Stimulated activated effector memory CD8-positive, alpha-beta T cell treated with anti-CD3 and anti-CD28 coated beads, Interleukin-12 subunit alpha, Interleukin-12 subunit beta, amount 100 ng/mL, for 72 hours (primary cell): ENCODE measurements at regions not wholly inside any gene's neighbourhood (a gene's known extent, or its start where the extent isn't known, plus 50 kb on each side); places are given as distances from the start of the nearest gene placed in this dataset.
"Not testable (repeated sequence)": the region's sequence is repeated elsewhere in the genome, so short reads cannot be mapped to it uniquely, and the experiment has no call there.

Source experiments
- ATAC-seq: fragments of 150-1000 bp; cut with Tn5 transposase; 2 replicates; pipeline ENCODE4 v1.10.0; 2021
- DNase-seq, 2 donors: peaks; one replicate each; pipeline ENCODE4 v3.0.0; 2021 to 2022; ENCODE audit warnings: low spot score in 2 of 2
- H3K27ac Mint-ChIP-seq: one replicate; pipeline ENCODE4 v1.8.0; 2022; ENCODE audit warnings: mild to moderate bottlenecking, mixed read lengths
- H3K36me3 Mint-ChIP-seq: one replicate; pipeline ENCODE4 v1.8.0; 2022; ENCODE audit warnings: mild to moderate bottlenecking, mixed read lengths
- H3K4me1 Mint-ChIP-seq: one replicate; pipeline ENCODE4 v1.8.0; 2022; ENCODE audit warnings: mixed read lengths
- H3K4me3 Mint-ChIP-seq: one replicate; pipeline ENCODE4 v1.8.0; 2022; ENCODE audit warnings: mild to moderate bottlenecking, mixed read lengths
- H3K9me3 Mint-ChIP-seq: one replicate; pipeline ENCODE4 v1.8.0; 2022; ENCODE audit warnings: mixed read lengths

DNA sequence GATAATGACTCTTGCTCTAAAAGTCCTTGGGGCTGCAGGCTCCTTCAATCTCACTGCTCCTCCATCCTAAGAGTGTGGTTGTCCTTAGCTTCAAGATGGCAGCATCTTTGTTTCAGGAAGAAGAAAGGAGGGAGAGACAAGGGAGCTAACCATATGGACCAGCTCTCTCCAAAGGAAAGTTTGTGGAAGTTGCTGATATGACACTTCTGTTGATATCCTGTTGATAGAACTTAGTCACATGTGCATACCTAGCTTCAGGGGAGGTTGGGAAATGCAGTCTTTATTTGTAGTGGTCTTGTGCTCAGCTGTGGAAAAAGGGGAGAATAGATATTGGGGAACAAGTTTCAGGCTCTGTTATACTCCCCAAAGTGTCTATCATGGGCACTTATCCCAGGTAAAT, 186.9 kb downstream of the GIPC2 start:
- ATAC-seq (no peak), DNase-seq (no peak)
- H3K27ac Mint-ChIP-seq, result no peak overlapping the region
- no peak overlapping the region for H3K4me3 Mint-ChIP-seq
- no peaks in the 10 kb centered on the region for H3K4me1 Mint-ChIP-seq
- no peaks in the 10 kb centered on the region for H3K36me3 Mint-ChIP-seq
- no peaks in the 10 kb centered on the region for H3K9me3 Mint-ChIP-seq

- no peak overlapping the region for H3K27ac Mint-ChIP-seq
- no peaks in the 10 kb centered on the region for H3K4me1 Mint-ChIP-seq
- no peak for DNase-seq
- H3K4me3 Mint-ChIP-seq, result no peak overlapping the region
- H3K9me3 Mint-ChIP-seq, result no peaks in the 10 kb centered on the region
- no peaks in the 10 kb centered on the region for H3K36me3 Mint-ChIP-seq
- no peak for ATAC-seq
Measured at GRCh38 chr1:78234496-78234895, 188.7 kb downstream of the GIPC2 start.

GRCh38 chr1:78236716-78237115, 190.9 kb downstream of the GIPC2 start:
- no peak overlapping the region for H3K27ac Mint-ChIP-seq
- ATAC-seq, result no peak
- no peak overlapping the region for H3K4me3 Mint-ChIP-seq
- H3K36me3 Mint-ChIP-seq, result no peaks in the 10 kb centered on the region
- H3K4me1 Mint-ChIP-seq, result no peaks in the 10 kb centered on the region
- no peaks in the 10 kb centered on the region for H3K9me3 Mint-ChIP-seq
- DNase-seq, result no peak

- no peaks in the 10 kb centered on the region for H3K9me3 Mint-ChIP-seq
- no peaks in the 10 kb centered on the region for H3K36me3 Mint-ChIP-seq
- no peak overlapping the region for H3K4me3 Mint-ChIP-seq
- no peak for ATAC-seq
- no peaks in the 10 kb centered on the region for H3K4me1 Mint-ChIP-seq
- no peak for DNase-seq
- H3K27ac Mint-ChIP-seq, result no peak overlapping the region
Measured at GRCh38 chr1:78237364-78237916, 191.7 kb downstream of the GIPC2 start.

DNA sequence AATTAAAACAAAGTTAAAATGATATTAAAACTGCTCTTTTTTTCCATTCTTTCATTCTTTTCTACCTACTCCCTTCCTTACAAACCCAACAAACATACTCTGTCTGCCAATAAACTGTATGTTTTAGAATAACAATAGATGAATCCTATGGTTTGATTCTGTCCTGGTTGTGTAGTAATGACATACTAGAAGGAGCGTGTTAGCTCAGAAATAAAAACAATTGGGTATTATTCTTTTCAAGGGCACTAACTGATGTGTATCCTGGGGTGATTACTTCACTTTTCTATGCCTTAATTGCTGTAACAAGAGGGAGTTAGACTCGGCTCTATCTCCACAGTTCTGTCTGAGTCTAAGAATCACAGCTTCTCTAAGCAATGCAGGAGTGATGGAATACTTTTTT, 194.4 kb downstream of the GIPC2 start:
- ATAC-seq, result no peak
- H3K4me3 Mint-ChIP-seq, result no peak overlapping the region
- H3K4me1 Mint-ChIP-seq, result no peaks in the 10 kb centered on the region
- H3K9me3 Mint-ChIP-seq, result no peaks in the 10 kb centered on the region
- no peak for DNase-seq
- no peak overlapping the region for H3K27ac Mint-ChIP-seq
- no peaks in the 10 kb centered on the region for H3K36me3 Mint-ChIP-seq

- Mint-ChIP-seq H3K9me3 (no peaks in the 10 kb centered on the region), H3K4me3 (no peak overlapping the region)
- ATAC-seq, result no peak
Measured at GRCh38 chr1:78240755-78241154, 195.0 kb downstream of the GIPC2 start.

DNA sequence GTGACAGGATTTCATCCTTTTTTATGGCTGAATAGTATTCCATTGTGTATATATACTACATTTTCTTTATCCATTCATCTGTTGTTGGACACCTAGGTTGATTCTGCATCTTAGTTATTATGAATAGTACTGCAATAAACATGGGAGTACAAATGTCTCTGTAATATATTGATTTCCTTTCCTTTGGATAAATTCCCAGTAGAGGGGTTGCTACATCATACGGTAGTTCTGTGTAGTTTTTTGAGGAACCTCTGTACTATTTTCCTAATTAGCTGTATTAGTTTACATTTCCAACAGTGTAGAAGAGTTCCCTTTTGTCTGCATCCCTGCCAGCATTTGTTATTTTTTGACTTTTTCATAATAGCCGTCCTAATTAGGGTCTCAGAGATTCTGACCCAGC, 201.3 kb downstream of the GIPC2 start:
- H3K9me3 Mint-ChIP-seq, result peaks cover 2% of the 10 kb centered on the region
- H3K27ac Mint-ChIP-seq, result no peak overlapping the region
- ATAC-seq (no peak), DNase-seq (no peak)
- H3K36me3 Mint-ChIP-seq, result no peaks in the 10 kb centered on the region
- H3K4me1 Mint-ChIP-seq, result no peaks in the 10 kb centered on the region
- H3K4me3 Mint-ChIP-seq, result no peak overlapping the region

More at GRCh38 chr1:78240755-78241154, 195.0 kb downstream of the GIPC2 start:
- no peaks in the 10 kb centered on the region for H3K4me1 Mint-ChIP-seq
- no peak for DNase-seq
- no peak overlapping the region for H3K27ac Mint-ChIP-seq
- H3K36me3 Mint-ChIP-seq, result no peaks in the 10 kb centered on the region

DNA sequence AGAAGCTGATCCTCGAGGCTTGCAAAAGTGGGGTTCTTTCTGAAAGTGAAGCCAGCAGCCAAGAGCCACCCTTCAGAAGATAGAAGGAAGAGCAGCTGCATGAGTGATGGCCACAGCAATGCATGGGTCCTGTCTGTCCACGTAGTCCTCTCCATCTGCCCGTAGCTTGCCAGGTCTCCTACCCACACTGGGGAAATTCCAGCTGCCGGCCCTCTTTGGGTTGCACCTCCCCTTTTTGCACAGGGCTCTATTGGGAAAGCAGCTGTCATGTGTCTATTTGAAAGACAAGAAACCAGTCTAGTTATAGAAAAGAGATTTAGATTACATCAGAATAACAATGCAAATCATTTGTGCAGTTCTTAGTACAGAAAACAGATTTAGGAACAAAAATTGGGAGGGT, 204.4 kb downstream of the GIPC2 start:
- Mint-ChIP-seq H3K4me3 (no peak overlapping the region), H3K27ac (no peak overlapping the region), H3K4me1 (no peaks in the 10 kb centered on the region), H3K9me3 (peaks cover 2% of the 10 kb centered on the region), H3K36me3 (no peaks in the 10 kb centered on the region)
- no peak for ATAC-seq
- DNase-seq, result no peak

GRCh38 chr1:78254517-78254916, 208.8 kb downstream of the GIPC2 start:
- ATAC-seq (no peak), DNase-seq (no peak)
- Mint-ChIP-seq H3K27ac (no peak overlapping the region), H3K4me1 (no peaks in the 10 kb centered on the region), H3K4me3 (no peak overlapping the region), H3K36me3 (no peaks in the 10 kb centered on the region), H3K9me3 (peaks cover 5% of the 10 kb centered on the region)

- DNase-seq (no peak), ATAC-seq (no peak)
- peaks cover 9% of the 10 kb centered on the region for H3K9me3 Mint-ChIP-seq
- H3K4me3 Mint-ChIP-seq, result no peak overlapping the region
- H3K4me1 Mint-ChIP-seq, result no peaks in the 10 kb centered on the region
- H3K27ac Mint-ChIP-seq, result no peak overlapping the region
- H3K36me3 Mint-ChIP-seq, result no peaks in the 10 kb centered on the region
Measured at GRCh38 chr1:78255383-78255782, 209.6 kb downstream of the GIPC2 start.

DNA sequence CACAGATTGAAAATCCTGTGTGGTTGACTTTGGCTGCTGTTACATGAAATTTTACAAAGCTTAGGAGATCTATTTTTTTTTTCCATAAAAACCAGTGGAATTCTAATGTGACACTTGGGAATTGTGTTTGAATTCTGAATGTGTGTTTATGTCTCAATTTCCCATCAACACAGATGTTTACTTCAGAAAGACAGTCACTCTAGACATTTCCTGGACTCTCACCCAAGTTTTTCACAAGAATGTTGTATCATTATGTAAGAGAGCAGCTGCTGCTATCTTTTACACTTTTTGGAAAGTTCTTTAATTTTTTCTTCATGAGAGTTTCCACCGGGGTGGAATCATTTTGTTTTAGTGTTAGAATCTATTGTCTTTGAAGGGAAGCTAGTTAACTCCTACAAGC, 210.1 kb downstream of the GIPC2 start:
- no peaks in the 10 kb centered on the region for H3K4me1 Mint-ChIP-seq
- no peak for DNase-seq
- no peak overlapping the region for H3K27ac Mint-ChIP-seq
- ATAC-seq, result no peak
- peaks cover 6% of the 10 kb centered on the region for H3K9me3 Mint-ChIP-seq
- H3K4me3 Mint-ChIP-seq, result no peak overlapping the region
- H3K36me3 Mint-ChIP-seq, result no peaks in the 10 kb centered on the region

- no peaks in the 10 kb centered on the region for H3K4me1 Mint-ChIP-seq
- H3K36me3 Mint-ChIP-seq, result no peaks in the 10 kb centered on the region
- ATAC-seq, result peak; percentile 51
- H3K9me3 Mint-ChIP-seq, result peaks cover 9% of the 10 kb centered on the region
- no peak overlapping the region for H3K4me3 Mint-ChIP-seq
- no peak for DNase-seq
- no peak overlapping the region for H3K27ac Mint-ChIP-seq
Measured at GRCh38 chr1:78263459-78263858, 217.7 kb downstream of the GIPC2 start.

DNA sequence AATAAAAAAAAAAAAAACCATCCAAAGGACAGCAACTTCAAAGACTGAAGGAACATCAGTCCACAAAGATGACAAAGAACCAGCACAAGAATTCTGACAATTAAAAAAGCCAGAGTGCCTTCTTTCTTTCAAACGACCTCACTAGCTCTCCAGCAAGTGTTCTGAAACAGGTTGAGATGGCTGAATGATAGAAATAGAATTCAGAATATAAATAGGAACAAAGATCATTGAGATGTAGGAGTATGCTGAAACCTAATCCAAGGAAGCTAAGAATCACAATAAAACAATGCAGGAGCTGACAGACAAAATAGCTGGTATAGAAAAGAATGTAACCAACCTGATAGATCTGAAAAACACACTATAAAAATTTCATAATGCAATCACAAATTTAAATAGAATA, 218.2 kb downstream of the GIPC2 start:
- H3K4me1 Mint-ChIP-seq, result no peaks in the 10 kb centered on the region
- no peak overlapping the region for H3K4me3 Mint-ChIP-seq
- H3K27ac Mint-ChIP-seq, result no peak overlapping the region
- no peak for DNase-seq
- ATAC-seq, result no peak
- peaks cover 9% of the 10 kb centered on the region for H3K9me3 Mint-ChIP-seq
- H3K36me3 Mint-ChIP-seq, result no peaks in the 10 kb centered on the region

DNA sequence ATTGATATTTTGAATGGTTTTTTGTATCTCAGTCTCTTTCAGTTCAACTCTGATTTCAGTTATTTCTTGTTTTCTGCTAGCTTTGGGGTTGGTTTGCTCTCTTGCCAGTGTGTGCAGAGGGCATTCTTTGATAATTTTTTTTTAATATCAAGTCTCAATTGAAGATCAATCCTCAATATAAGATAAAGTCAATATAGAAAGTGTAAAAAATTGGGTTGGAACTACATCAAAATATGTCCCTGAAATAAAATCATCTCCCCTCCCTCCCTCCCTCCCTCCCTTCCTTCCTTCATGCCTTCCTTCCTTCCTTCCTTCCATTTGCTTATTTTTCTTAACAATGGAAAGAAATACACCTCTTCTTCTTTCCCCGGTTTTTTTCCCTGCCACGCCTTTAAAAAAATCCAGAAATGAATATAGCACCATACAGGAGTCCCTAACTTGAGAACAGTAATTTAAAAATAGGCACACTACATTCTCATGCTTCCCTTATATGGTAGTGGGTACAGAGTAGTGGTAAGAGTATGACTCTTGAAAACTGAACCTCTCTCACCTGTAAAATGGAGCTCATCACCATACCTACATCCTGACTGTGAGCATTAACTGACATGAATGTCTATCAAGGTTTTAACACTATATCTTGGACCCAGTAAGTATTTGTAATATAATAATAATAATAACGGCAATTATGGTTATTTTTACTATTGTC, 221.9 kb downstream of the GIPC2 start:
- H3K36me3 Mint-ChIP-seq, result no peaks in the 10 kb centered on the region
- no peak overlapping the region for H3K27ac Mint-ChIP-seq
- H3K9me3 Mint-ChIP-seq, result peaks cover 6% of the 10 kb centered on the region
- DNase-seq (no peak), ATAC-seq (no peak)
- no peak overlapping the region for H3K4me3 Mint-ChIP-seq
- no peaks in the 10 kb centered on the region for H3K4me1 Mint-ChIP-seq

DNA sequence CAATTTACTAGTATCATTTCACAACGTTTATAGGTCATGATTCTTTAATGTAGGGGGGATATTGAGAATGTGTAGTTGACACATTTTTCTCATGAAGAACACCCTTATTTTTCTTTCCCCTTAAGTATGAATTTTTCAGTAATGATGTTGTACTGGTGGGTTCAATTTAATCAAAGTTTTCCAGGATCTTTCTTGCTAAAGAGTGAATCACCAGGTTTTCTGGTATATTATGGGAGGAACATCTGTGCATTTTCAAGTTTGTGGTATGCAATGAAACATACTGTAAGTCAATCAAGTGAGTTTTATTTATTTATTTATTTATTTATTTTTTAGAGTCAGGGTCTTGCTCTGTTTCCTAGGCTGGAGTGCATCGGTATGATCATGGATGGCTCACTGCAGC, 221.2 kb upstream of the PTGFR start:
- no peak overlapping the region for H3K27ac Mint-ChIP-seq
- DNase-seq (no peak), ATAC-seq (no peak)
- H3K9me3 Mint-ChIP-seq, result peaks cover 6% of the 10 kb centered on the region
- H3K4me1 Mint-ChIP-seq, result no peaks in the 10 kb centered on the region
- no peaks in the 10 kb centered on the region for H3K36me3 Mint-ChIP-seq
- H3K4me3 Mint-ChIP-seq, result no peak overlapping the region

DNA sequence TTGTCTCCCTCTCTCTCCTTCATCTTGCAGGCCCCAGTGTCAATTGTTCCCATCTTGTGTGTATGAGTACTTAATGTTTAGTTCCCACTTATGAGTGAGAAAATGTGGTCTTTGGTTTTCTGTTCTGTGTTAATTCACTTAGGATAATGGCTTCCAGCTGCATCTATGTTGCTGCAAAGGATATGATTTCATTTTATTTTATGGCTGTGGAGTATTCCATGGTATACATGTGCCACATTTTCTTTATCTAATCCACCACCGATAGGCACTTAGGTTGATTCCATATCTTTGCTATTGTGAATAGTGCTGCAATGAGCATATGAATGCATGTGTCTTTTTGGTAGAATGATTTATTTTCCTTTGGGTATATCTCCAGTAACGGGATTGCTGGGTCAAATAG, 219.4 kb upstream of the PTGFR start:
- not testable (repeated sequence) for H3K4me3 Mint-ChIP-seq, ATAC-seq

More for the DNA sequence above, 219.4 kb upstream of the PTGFR start:
- not testable (repeated sequence) for H3K36me3 Mint-ChIP-seq, H3K9me3 Mint-ChIP-seq, H3K4me1 Mint-ChIP-seq, DNase-seq, H3K27ac Mint-ChIP-seq
